ENCODE measurements at regions not wholly inside any gene's neighbourhood (a gene's known extent, or its start where the extent isn't known, plus 50 kb on each side); places are given as distances from the start of the nearest gene placed in this dataset.

DNA sequence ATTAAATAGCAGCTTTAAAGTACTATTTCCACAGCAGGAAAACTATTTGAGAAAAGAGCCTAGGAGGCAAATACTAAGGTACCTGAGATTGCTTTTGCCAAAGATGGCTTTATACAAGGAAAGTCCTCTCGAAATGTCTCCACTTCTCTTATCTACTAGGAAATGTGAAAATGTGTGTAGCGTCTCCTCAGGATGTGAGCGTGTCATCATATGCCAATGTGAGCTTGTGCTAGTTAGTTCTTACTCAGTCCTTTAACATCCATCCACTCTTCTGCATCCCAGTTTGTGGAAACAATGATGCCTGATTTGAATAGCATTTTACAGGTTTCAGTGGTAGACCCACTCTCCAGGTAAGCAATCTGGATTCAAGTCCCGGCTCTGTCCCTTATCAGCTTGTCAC, 421.0 kb downstream of the DYNC2H1 start:
- DNase-seq = no peak

DNA sequence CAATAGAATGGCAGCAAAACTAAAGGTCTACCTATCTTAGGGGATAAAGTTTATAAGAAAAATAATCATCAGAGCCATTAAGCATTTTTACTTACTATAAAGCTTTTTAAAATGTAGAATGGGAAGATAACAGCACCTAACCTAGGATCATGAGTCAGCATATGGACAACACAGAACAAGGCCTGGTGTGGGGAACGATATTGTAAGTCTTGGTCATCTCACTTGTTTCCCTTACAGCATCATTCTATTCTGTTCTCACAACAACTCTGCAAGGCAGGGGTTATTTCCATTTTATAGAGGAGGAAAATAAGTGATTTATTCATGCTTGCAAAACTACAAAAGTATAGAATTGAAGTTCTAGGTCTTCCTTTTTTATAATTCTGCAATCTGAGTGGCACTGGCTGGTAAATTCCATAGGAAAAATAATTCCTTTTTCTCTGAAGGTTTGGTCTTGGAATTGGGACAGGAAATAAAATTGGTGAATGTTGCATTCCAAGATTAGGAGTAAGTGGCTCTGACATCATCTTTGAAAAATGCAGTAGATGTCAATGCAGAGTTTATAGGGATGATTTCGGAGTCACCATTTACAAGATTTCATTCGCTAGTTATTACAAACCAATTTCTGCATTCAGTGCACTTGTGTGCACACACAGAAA, 423.0 kb downstream of the DYNC2H1 start:
- no peak for DNase-seq

DNA sequence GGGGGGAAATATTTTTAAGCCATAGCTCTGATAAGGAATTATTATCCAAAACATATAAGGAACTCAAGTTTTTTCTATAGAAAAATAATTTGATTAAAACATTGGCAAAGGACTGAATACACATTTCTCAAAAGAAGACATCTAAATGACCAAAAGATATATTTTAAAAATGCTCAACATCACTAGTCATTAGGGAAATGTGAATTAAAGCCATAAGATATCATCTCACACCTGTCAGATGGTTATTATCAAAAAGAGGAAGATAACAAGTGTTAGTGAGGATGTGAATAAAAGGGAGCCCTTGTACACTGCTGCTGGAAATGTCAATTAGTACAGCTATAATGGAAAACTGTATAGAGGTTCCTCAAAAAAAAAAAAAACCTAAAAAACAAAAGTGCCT, 425.0 kb downstream of the DYNC2H1 start:
- DNase-seq = no peak

DNA sequence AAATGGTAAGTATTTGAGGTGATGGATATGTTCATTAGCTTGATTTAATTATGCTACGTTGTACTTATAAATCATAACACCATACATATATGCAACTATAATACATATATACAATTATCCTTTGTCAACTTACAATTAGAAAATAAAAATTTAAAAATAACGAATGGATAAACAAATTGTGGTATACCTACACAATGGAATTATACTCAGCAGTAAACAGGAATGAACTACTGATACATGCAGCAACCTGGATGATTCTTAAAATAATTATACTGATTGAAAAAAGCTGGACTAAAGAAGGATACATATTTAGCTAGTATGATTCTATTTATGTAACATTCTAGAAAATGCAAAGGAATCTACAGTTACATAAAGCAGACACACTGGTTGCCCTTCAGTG, 425.7 kb downstream of the DYNC2H1 start:
- DNase-seq = no peak

DNA sequence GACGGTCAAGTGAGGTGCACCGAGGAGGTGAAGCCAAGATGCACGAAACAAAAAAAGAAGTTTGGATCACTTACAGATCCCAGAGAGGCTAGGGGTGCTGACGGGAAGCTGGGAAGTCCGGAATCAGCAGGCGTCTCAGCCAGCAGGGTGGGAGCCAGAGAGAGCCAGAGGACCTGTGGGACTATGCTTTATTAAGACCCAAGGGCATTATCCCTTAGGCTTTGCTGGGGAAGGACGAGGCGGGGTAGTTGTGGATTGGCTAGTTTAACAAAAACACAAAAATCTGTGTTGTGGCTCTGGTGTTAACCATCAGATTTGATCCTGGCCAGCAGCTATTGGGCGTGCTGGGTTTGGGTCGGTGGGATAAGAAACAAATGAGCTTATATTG, 427.1 kb downstream of the DYNC2H1 start:
- no peak for DNase-seq

DNA sequence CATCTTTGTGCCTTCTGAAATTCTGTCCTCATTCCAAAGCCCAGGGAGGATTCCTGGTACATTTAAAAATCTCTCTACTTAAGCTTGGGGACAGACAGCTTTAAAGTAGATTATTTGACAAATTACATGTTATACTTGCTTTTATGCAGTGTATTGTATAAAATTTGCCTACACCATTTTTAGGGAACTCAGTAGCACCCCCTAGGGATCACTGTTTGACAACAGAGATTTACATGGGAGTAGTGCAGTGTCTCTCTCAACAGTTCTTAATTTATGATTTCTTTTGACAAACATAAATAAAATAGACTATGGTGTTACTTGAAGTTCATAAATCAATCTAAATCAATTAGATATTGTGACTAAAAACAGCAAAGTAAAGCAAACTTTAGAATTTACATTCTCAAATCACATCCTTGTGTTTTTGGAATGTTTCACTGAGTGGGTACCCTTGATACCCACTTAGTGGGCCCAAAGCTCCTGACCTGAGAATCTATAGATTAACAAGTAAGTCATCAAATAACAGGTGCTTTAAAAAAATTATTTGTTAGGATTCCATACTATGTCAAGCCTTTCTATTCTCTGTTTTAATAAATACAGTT, 428.8 kb downstream of the DYNC2H1 start:
- no peak for DNase-seq

DNA sequence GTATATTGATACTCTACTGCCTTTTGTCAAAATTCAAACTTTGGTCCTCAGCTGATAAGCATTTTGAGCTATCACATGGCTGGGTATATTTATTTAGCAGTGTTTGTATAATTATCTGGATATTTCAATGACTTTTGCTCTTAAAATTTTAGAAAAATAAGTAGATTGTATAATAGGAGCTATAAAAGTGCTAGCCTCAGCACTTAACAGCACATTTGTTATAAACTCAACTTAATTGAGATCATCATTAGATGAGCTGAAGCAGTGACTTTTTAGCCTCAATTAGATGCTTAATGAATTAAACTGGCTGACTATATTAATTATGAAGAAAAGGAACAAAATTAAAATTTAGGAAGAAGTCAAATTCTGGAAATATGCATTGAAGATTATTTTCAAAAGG, 429.9 kb downstream of the DYNC2H1 start:
- no peak for DNase-seq

DNA sequence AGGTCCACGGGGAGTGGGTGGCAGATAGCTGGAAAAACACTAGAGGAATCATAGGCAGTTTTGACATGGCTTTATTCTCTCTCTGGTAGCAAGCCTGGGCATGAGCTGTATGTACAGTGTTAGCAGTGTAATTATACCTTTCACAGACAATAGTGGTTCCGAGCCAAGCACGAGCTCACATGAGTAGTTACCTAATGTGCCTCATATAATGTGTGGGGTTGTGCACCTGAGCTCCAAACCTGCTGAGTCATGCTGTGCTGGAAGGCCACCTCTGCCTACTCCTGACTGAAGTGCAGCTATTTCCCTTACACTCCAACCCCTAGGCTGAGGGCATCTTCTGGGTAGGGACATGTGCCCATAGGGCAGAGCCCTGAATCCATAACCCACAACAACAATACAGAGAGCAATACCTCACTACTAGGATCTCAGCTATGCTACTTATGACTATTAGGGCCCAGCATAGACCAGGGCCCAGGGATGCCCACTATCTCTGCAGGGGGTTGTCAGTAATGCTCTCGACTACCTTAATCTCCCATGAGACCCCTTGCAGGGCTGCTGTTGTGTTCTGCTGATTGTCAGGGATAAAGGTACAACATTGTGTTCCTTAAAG, 432.1 kb downstream of the DYNC2H1 start:
- DNase-seq = peak; percentile 46

DNA sequence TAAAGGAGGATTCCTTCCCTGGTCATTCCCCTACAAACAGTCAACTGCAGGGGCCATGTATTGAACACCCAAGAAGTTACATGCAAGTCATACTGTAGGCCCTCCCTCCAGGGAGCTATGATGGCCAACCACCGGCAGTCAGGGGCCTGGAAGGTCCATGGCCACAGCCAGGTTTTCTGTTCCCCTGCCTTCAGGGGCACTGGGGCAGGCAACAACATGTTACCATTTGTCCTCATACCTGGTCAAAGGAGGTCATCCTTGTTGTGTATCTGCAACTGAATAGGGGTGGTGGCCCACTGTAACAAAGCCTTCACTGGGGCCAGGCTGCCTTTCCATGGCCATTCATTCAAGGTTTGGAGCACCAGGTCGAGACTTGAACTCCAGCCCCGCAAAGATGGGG, 433.6 kb downstream of the DYNC2H1 start:
- no peak for DNase-seq

DNA sequence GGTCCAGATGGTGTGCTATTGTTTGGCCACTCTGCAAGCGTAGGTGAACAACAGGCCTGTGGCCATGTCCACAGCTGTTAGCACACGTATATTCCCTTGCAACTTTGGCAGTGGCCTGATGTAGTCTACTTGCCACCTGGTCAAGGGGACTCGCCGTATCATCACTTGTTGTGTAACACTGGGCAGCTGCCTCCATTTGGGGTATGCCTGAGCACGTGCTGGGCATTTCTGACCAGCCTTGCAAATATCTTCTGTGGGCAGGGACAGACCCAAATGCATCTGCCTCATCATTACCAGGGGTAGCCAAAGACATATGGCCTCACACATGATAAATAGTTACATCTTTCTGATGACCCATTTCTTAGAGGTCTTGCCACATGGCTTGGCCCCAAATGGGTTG, 434.2 kb downstream of the DYNC2H1 start:
- DNase-seq = no peak

DNA sequence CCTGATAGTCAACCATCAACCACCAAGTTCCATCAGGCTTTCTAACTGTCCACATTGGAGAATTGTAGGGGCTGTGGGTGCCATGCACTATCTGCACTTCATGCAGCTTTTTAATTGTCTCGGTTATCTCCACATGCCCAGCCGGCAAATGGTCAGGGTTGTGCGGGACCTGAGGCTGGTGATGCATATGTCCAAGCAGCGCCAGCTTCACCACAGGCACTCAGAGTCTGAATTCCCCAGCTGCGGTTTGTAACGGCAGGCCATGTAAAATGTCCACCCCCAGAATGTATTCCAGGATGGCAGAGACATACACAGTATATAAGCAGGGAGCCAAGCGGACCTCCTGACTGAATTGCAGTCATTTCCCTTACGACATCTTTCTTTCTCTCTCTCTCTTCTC, 435.6 kb downstream of the DYNC2H1 start:
- no peak for DNase-seq

DNA sequence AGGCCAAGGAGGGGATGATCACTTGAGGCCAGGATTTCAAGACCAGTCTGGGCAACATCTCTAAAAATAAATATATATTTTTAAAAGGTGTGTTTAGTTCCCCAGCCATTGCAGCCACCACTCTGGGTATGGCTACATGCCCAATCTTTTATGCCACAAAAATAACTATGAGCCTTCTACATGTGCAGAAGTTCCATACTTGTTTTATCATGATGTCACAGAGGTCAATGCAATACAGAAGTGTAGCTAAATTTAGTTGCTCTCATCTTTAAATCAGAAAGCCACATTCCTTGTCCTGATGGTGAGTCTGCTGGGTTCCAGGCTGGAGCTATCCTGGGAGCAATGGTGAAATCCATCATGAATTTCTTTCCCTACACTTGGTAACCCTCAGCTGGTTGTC, 436.3 kb downstream of the DYNC2H1 start:
- no peak for DNase-seq

DNA sequence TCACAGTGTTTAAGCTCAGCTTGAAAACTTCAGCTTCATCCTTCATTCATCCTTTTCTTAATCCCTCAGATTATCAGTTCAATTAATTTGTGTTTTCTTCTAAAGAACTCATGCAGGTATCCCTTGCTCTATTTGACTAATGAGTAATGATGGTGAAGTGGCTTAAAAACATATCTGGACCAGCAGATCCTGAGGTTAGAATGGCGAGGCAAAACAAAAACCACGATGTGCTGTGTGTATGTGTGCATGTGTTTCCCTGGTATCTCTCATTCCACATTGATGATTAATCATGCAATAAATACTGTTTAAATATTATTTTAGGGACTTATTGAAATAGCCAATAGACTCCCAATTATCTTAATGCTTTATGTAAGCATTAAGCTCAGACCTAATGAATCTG, 437.0 kb downstream of the DYNC2H1 start:
- no peak for DNase-seq

DNA sequence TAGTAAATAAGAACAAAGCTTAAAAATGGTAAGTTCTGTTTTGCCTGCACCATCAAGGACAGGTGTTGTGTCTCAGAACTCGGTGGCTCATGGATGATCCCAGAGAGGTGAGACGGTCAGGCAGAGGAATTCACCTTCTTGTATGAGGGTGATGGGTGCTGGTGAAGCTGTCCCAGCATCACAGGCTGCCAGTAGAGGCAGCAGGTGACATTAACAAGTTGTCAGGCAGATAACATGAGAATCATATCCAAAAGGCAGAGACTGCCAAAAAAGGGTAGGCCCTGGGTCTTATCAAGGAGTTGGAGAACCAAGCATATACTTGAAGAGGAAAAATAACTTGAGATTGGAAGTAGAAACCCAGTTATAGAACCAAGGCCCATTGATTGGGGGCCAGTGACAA, 437.8 kb downstream of the DYNC2H1 start:
- DNase-seq = no peak

DNA sequence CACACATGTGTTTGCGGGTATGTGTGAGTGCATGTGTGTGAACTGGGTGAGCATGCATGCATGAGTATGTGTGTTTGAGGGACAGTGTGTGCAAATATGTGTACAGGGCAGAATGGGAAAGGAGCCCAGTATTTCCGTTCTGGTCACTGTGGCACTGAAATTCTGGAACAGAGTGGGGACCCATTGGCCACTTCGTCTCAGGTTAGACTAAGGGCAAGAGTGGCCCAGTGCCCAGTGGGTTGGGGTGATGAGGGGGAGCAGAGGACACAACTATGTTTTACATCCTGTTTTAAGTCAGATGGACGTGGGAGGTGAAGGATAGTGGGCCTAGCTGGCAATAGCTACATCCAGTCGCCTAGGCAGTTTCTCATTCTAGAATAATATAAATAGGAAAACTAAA, 438.5 kb downstream of the DYNC2H1 start:
- DNase-seq = no peak

DNA sequence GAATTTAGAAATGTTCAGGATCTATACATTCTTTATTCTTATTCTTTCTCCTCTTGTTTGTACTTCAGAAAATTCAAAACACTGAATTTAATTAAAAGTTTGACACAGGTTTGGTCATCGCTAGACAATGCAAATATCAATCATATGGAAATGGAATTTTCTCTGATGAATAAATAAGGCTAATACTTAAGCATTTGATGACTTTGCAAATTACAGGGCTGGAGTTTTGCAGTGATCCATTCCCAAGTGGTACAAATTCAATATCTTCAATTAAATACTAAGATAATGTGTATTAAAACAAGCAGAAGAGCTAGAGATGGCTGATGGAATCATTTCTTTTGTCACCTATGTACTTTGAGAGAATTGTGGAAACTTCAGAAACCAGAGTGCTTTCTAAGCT, 439.6 kb downstream of the DYNC2H1 start:
- no peak for DNase-seq

DNA sequence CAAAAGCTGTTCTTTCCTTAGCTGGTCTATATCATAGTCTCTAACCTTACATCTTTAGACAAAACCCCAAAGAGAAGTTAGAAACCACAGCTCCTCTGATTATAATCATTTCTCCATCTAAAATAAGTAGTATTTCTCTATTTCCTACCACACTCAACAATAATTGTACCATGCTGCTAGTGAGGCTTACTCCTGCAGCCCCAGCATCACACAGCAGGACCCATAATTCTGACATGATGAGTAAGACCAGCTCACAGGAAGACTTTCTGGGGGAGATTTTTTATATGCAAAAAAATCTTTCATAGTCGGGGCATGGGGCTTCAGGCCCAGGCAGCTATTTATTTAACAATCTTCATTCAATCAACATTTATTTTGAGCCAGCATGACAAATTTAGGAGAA, 441.6 kb downstream of the DYNC2H1 start:
- no peak for DNase-seq

DNA sequence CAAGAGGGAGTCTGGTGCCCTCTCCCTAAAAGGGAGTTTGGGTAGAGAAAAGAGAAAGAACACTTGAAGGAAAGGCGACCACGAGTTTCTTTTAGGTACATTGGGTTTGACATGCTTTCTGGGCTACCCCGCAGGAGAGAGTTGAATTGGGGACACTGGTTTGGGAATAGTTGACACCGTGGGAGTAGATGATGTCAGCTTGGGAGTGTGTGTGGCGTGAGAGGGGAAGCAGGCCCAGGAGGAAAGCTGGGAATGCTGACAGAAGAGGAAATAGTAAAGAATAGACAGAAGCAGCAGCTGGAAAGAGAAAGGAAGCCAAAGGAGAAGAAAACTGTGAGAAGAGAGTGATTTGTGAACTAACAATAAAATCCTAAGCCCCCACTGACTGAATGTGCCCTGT, 442.9 kb downstream of the DYNC2H1 start:
- DNase-seq = no peak

DNA sequence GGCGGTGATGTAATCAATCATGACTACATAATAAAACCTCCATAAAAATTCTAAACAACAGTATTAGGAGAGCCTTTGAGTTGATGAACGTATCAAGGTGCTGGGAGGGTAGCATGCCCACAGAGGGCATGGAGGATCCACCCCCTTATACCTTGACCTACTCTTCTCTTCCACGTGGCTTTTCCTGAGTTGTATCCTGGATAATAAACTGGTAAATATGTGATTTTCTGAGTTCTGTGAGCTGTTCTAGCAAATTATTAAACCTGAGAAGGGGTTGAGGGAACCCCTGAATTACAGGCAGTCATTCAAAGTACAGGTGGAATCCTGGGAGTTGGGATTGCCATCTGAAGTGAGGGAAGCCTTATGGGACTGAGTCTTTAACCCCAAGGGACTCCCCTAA, 446.9 kb downstream of the DYNC2H1 start:
- no peak for DNase-seq

DNA sequence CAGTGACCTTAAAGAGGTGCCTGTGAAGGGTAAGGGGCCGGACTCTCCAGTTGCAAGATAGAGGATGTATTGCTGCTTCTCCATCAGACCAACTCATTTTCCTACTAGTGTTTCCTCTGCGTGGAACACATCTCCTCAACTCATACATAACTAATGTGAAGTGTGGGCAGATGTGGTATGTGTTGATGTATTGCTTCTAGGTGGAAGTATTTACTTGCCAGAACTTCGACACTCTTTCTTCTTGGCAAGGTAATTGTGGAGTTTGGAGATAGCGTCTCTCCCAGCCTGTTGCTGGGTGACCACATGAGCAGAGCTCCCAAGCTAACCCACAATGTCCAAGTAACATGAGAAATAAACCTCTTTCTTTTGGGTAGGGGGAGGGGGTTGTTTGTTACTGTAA, 456.9 kb downstream of the DYNC2H1 start:
- no peak for DNase-seq

DNA sequence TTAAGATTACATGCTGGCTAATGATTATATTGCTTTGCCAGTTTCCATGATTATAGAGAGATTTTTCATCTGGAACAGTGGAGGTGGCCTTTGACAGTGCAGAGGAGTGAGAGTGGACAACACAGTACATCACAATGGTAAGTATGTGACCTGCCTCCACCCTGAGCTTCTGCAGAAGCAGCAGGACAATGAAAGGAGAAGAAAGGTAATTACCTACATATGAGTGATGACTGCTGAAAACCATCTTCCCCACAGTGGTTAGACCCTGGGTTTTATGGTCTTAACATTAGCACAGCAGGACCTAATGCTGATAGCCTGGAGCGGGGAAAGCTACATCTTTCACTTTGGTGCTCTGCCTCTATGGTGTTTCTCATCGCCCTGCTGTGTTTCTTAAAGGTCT, 454.7 kb upstream of the DDI1 start:
- no peak for DNase-seq

DNA sequence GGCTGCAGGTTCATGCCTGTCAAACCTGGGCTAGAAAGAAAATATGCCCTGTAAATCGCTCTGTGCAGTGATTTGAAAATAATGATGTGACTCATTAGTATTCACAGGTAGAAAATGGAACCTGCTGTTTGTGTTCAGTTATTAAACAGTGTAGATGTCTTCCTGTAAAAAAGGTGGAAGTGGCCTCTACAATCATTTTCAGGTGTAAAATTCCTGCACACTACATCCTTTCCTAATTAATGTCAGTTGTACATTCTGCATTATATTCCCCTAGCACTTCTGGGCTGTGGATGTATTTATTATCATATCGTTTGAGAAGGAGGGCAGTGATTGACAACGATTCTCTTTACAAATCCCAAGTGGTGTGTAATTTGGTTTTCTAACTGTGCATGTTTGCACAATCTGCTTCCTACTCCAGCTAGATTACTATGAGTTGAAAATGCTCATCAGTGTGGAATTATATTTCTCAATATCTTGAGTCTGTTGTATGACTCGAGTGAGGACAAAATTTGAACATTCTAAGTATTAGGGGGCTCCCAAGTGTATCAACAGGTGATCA, 454.0 kb upstream of the DDI1 start:
- no peak for DNase-seq

DNA sequence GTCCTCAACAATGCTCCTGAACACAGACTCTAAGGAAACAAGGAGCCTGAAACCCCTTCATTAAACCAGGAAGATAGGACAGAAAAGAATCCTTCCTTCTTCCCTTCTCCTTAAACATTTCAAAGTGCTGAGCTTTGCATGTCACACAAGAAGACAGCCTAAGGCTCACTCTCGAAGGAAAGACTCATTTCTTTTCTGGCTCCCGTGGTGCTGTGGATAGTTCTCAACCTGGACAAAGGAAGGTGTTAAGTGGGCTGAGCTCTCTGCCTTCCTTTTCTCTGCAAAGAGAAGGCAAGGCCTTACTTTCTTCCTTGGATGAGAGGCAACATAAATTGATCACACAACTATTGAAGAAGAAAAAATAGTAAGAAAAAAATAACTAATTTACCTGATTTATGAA, 452.4 kb upstream of the DDI1 start:
- no peak for DNase-seq

DNA sequence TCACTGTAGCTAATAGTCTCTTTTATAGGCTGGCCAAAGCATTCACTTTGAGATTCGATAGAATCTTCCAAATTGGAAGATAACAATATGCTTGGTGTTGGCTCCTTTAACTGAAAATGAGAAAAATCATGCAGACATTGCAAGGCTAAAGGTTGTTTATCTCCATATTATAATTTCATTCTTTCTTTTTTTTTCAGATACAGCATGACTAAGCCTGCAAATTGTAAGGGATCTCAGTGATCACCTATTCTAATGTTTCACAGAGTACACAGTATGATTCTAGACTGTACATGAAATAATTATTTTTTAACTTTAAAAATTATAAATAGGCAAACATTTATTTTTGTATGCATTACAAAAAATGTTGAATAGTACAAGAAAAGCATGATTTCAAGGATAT, 451.7 kb upstream of the DDI1 start:
- no peak for DNase-seq

DNA sequence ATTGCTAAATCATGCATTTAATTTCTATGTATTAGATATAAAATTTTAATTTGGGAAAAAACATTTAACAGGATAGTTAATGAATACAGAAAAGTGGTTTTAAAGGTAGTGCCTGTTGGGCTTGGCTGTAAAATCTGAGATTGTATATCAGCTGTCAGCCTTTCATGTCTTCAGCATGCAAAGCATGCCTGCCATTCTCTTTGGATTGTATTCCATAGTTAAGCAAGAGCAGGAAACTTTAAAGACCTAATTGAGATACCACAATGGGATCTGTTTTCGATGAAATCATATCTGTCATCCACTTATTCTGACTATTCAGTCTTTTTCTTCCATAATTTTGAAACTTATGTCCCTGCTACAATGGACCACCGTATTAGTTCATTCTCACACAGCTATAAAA, 451.0 kb upstream of the DDI1 start:
- DNase-seq = no peak
